GM12872 (cell line): ENCODE measurements at regions not wholly inside any gene's neighbourhood (a gene's known extent, or its start where the extent isn't known, plus 50 kb on each side); places are given as distances from the start of the nearest gene placed in this dataset.

ENCODE experiments used
- TF ChIP-seq, protein P1 (sequence below): IDR thresholded peaks from 3 replicates; pipeline ENCODE4 v1.5.1; 2011; ENCODE audit warnings: low read depth, mild to moderate bottlenecking, low read length, moderate library complexity; ENCODE audit not compliant: insufficient read depth

DNA sequence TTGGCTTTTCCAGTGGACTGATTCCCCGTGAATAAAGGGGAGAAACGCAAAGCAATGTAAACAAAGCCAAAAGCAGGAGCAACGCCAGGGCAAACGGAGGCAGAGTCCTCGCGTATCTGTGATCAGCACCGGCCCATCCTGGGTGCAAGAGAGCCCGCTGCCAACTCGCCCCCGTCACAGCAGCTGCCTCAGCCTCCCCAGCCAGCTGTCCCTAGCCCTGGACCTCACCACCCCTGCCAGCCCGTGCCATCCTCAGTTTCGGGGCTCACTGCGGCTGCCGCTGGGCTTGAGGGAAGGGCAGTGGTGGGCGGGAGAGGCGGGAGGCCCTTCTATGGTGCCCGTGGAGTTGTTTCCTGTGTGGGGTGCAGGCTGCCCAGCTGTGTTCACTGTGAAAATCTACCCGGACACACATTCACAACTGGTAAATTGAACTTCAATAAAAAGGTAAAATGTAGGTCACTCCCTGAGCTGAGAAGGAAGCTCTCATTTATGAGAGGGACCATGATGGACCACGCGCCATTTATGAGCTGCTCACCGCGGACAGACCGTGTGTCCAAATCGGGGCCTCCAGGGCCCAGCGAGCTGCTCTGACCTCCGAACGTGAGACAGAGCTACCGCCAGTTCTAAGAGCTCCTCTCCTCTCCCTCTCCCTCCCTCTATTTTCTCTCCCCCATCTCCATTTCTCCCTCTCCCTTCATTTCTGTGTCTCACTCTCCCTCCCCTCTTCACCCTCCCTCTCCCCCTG lies 330.5 kb upstream of the SFSWAP start:
- TF ChIP-seq, protein P1, sequence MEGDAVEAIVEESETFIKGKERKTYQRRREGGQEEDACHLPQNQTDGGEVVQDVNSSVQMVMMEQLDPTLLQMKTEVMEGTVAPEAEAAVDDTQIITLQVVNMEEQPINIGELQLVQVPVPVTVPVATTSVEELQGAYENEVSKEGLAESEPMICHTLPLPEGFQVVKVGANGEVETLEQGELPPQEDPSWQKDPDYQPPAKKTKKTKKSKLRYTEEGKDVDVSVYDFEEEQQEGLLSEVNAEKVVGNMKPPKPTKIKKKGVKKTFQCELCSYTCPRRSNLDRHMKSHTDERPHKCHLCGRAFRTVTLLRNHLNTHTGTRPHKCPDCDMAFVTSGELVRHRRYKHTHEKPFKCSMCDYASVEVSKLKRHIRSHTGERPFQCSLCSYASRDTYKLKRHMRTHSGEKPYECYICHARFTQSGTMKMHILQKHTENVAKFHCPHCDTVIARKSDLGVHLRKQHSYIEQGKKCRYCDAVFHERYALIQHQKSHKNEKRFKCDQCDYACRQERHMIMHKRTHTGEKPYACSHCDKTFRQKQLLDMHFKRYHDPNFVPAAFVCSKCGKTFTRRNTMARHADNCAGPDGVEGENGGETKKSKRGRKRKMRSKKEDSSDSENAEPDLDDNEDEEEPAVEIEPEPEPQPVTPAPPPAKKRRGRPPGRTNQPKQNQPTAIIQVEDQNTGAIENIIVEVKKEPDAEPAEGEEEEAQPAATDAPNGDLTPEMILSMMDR: no peak

DNA sequence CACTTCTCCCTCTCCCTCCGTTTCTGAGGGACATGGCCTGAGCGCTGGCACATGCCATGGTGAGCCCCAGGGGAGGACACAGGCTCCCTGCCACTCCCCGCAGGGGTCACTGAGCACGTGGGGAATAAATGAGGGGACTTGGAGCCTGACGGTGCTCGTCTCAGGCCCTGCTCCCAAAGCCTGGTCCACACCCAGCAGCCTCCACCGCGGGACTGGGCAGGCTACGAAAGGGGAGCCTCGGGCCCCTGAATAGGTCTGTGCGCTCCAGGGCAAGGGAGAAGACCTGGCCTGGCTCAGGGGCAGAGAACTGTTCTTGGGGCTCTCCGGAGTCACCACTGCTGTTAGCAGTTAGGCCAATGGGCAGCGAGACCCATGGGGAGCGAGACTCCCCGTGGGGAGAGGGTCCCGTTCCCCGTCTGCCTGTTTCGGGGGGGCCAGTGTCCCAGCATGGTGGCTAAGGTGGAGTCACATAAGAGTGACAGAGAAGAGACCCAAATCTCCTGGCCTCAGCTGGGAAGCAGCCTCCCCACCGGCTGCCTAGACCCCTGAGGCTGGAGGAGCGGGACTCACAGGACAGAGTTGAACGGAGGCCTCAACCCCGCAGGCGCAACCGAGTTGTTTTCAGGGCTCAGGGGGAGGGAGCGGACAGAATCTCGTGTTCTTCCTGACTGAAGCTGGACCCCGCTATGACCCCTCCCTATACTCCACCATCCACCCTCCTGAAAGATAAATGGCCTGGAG lies 329.8 kb upstream of the SFSWAP start:
- TF ChIP-seq, protein P1: no peak

DNA sequence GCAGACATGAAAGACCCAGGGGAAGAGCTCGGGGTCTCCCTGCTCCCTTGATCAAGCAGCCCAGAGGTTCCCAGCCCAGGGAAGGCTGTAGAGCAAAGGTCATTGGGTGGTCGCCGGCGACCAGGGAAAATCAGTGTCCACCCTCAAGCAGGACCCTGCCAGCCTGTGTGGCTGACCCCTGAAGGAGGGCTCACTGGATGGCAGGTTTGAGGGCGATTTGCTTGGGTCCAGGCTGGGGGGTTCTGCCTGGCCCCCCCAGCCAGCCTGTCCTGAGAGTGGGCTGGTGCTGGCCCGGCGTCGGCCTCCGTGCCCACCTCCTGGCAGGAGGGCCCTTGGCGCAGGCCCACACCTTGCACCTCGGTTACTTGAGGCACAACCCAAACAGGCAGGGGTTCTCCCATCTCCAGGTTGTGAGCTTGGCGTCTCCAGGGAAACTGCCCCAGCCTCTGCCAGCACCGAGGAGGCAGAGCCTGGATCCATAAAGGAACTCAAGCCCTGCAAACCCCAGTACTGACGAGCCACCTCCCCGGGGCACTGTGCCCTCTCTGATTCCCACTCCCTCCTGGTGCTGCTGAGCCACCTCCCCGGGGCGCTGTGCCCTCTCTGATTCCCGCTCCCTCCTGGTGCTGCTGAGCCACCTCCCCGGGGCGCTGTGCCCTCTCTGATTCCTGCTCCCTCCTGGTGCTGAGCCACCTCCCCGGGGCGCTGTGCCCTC lies 329.0 kb upstream of the SFSWAP start:
- TF ChIP-seq, protein P1: no peak

- TF ChIP-seq, protein P1: no peak
These were observed 327.6 kb upstream of the SFSWAP start for GRCh38 chr12:131383291-131383690.

GRCh38 chr12:131383741-131384543 lies 326.9 kb upstream of the SFSWAP start:
- TF ChIP-seq, protein P1: no peak

- TF ChIP-seq, protein P1: no peak
These were observed 326.4 kb upstream of the SFSWAP start for GRCh38 chr12:131384544-131384855.
